ENCODE measurements at regions not wholly inside any gene's neighbourhood (a gene's known extent, or its start where the extent isn't known, plus 50 kb on each side); places are given as distances from the start of the nearest gene placed in this dataset.

GRCh38 chr13:39909634-39910033 lies 254.2 kb downstream of the COG6 start:
- H3K27ac Mint-ChIP-seq, result no peak overlapping the region
- DNase-seq, result no peak
- CTCF ChIA-PET, result no interaction called here
- peaks cover 10% of the 10 kb centered on the region for H3K27me3 Mint-ChIP-seq (ENCODE audit: low read depth)
- H3K36me3 Mint-ChIP-seq (ENCODE audit: low read depth), result no peaks in the 10 kb centered on the region
- peaks cover 9% of the 10 kb centered on the region for H3K4me1 Mint-ChIP-seq (ENCODE audit: low read depth)
- no peaks in the 10 kb centered on the region for H3K9me3 Mint-ChIP-seq
- no peak overlapping the region for H3K4me3 Mint-ChIP-seq
- intact Hi-C loops (cut with micrococcal nuclease), result no loop called here

GRCh38 chr13:39910041-39910440 lies 254.6 kb downstream of the COG6 start:
- intact Hi-C loops (cut with micrococcal nuclease), result no loop called here
- Mint-ChIP-seq H3K4me1 (ENCODE audit: low read depth) (peaks cover 9% of the 10 kb centered on the region), H3K27me3 (ENCODE audit: low read depth) (peaks cover 10% of the 10 kb centered on the region), H3K9me3 (no peaks in the 10 kb centered on the region), H3K4me3 (no peak overlapping the region), H3K36me3 (ENCODE audit: low read depth) (no peaks in the 10 kb centered on the region), H3K27ac (no peak overlapping the region)
- CTCF ChIA-PET, result no interaction called here
- no peak for DNase-seq

GRCh38 chr13:39910833-39911232 lies 255.4 kb downstream of the COG6 start:
- Mint-ChIP-seq H3K4me3 (no peak overlapping the region), H3K27me3 (ENCODE audit: low read depth) (peaks cover 10% of the 10 kb centered on the region), H3K9me3 (no peaks in the 10 kb centered on the region), H3K27ac (no peak overlapping the region), H3K36me3 (ENCODE audit: low read depth) (no peaks in the 10 kb centered on the region), H3K4me1 (ENCODE audit: low read depth) (peaks cover 9% of the 10 kb centered on the region)
- intact Hi-C loops (cut with micrococcal nuclease), result no loop called here
- no peak for DNase-seq
- CTCF ChIA-PET, result interaction anchor here (0.5 kb wide), 1 partner anchor 527 kb away, joined by 3 read pairs; no protein-coding TSS in a partner anchor

GRCh38 chr13:39913339-39913738 lies 257.9 kb downstream of the COG6 start:
- H3K36me3 Mint-ChIP-seq (ENCODE audit: low read depth), result no peaks in the 10 kb centered on the region
- H3K27me3 Mint-ChIP-seq (ENCODE audit: low read depth), result peaks cover 10% of the 10 kb centered on the region
- no peak for DNase-seq
- no peak overlapping the region for H3K4me3 Mint-ChIP-seq
- no peak overlapping the region for H3K27ac Mint-ChIP-seq
- H3K9me3 Mint-ChIP-seq, result no peaks in the 10 kb centered on the region
- CTCF ChIA-PET, result interaction anchor here (0.6 kb wide), 1 partner anchor 11 kb away, joined by 4 read pairs; no protein-coding TSS in a partner anchor
- intact Hi-C loops (cut with micrococcal nuclease), result no loop called here
- H3K4me1 Mint-ChIP-seq (ENCODE audit: low read depth), result peaks cover 9% of the 10 kb centered on the region

- Mint-ChIP-seq H3K9me3 (no peaks in the 10 kb centered on the region), H3K27ac (no peak overlapping the region), H3K4me1 (ENCODE audit: low read depth) (peaks cover 9% of the 10 kb centered on the region), H3K27me3 (ENCODE audit: low read depth) (peaks cover 9% of the 10 kb centered on the region), H3K4me3 (no peak overlapping the region), H3K36me3 (ENCODE audit: low read depth) (no peaks in the 10 kb centered on the region)
- intact Hi-C loops (cut with micrococcal nuclease), result no loop called here
- CTCF ChIA-PET, result interaction anchor here (0.6 kb wide), 1 partner anchor 187 kb away, joined by 3 read pairs; no protein-coding TSS in a partner anchor
- no peak for DNase-seq
These were observed 258.5 kb downstream of the COG6 start for GRCh38 chr13:39913928-39914327.

- CTCF ChIA-PET, result no interaction called here
- no peak overlapping the region for H3K4me3 Mint-ChIP-seq
- no peak overlapping the region for H3K27ac Mint-ChIP-seq
- no peaks in the 10 kb centered on the region for H3K36me3 Mint-ChIP-seq (ENCODE audit: low read depth)
- no peak for DNase-seq
- no peaks in the 10 kb centered on the region for H3K9me3 Mint-ChIP-seq
- intact Hi-C loops (cut with micrococcal nuclease), result no loop called here
- H3K4me1 Mint-ChIP-seq (ENCODE audit: low read depth), result peaks cover 6% of the 10 kb centered on the region
- peaks cover 6% of the 10 kb centered on the region for H3K27me3 Mint-ChIP-seq (ENCODE audit: low read depth)
These were observed 260.0 kb downstream of the COG6 start for GRCh38 chr13:39915418-39915817.

- H3K27me3 Mint-ChIP-seq (ENCODE audit: low read depth), result peaks cover 6% of the 10 kb centered on the region
- intact Hi-C loops (cut with micrococcal nuclease), result no loop called here
- no peaks in the 10 kb centered on the region for H3K9me3 Mint-ChIP-seq
- no peaks in the 10 kb centered on the region for H3K36me3 Mint-ChIP-seq (ENCODE audit: low read depth)
- DNase-seq, result no peak
- CTCF ChIA-PET, result interaction anchor here (0.9 kb wide), 1 partner anchor 139 kb away, joined by 3 read pairs; no protein-coding TSS in a partner anchor
- no peak overlapping the region for H3K4me3 Mint-ChIP-seq
- no peak overlapping the region for H3K27ac Mint-ChIP-seq
- no peaks in the 10 kb centered on the region for H3K4me1 Mint-ChIP-seq (ENCODE audit: low read depth)
These were observed 260.9 kb downstream of the COG6 start for GRCh38 chr13:39916330-39916729.

GRCh38 chr13:39918620-39919236 lies 263.3 kb downstream of the COG6 start:
- CTCF ChIA-PET, result no interaction called here
- peak; percentile 12 for DNase-seq
- Mint-ChIP-seq H3K36me3 (ENCODE audit: low read depth) (peaks cover 3% of the 10 kb centered on the region), H3K9me3 (peaks cover 4% of the 10 kb centered on the region), H3K4me3 (no peak overlapping the region), H3K4me1 (ENCODE audit: low read depth) (no peaks in the 10 kb centered on the region), H3K27me3 (ENCODE audit: low read depth) (peaks cover 3% of the 10 kb centered on the region), H3K27ac (no peak overlapping the region)
- intact Hi-C loops (cut with micrococcal nuclease), result no loop called here

GRCh38 chr13:39920613-39921012 lies 265.2 kb downstream of the COG6 start:
- intact Hi-C loops (cut with micrococcal nuclease), result no loop called here
- H3K27ac Mint-ChIP-seq, result no peak overlapping the region
- no peaks in the 10 kb centered on the region for H3K27me3 Mint-ChIP-seq (ENCODE audit: low read depth)
- peaks cover 12% of the 10 kb centered on the region for H3K9me3 Mint-ChIP-seq
- DNase-seq, result no peak
- CTCF ChIA-PET, result interaction anchor here (1.8 kb wide), 1 partner anchor 22 kb away, joined by 11 read pairs; no protein-coding TSS in a partner anchor
- no peaks in the 10 kb centered on the region for H3K4me1 Mint-ChIP-seq (ENCODE audit: low read depth)
- H3K4me3 Mint-ChIP-seq, result no peak overlapping the region
- H3K36me3 Mint-ChIP-seq (ENCODE audit: low read depth), result peaks cover 7% of the 10 kb centered on the region

GRCh38 chr13:39926345-39926744 lies 270.9 kb downstream of the COG6 start:
- Mint-ChIP-seq H3K4me1 (ENCODE audit: low read depth) (peaks cover 15% of the 10 kb centered on the region), H3K4me3 (no peak overlapping the region), H3K36me3 (ENCODE audit: low read depth) (peaks cover 9% of the 10 kb centered on the region), H3K27ac (no peak overlapping the region), H3K27me3 (ENCODE audit: low read depth) (no peaks in the 10 kb centered on the region), H3K9me3 (peaks cover 13% of the 10 kb centered on the region)
- no peak for DNase-seq
- intact Hi-C loops (cut with micrococcal nuclease), result no loop called here
- CTCF ChIA-PET, result no interaction called here

- CTCF ChIA-PET, result no interaction called here
- Mint-ChIP-seq H3K9me3 (peaks cover 9% of the 10 kb centered on the region), H3K27ac (no peak overlapping the region), H3K4me3 (no peak overlapping the region), H3K27me3 (ENCODE audit: low read depth) (no peaks in the 10 kb centered on the region), H3K4me1 (ENCODE audit: low read depth) (peaks cover 15% of the 10 kb centered on the region), H3K36me3 (ENCODE audit: low read depth) (peaks cover 5% of the 10 kb centered on the region)
- DNase-seq, result no peak
- intact Hi-C loops (cut with micrococcal nuclease), result no loop called here
These were observed 272.8 kb downstream of the COG6 start for GRCh38 chr13:39928261-39928660.

GRCh38 chr13:39929583-39929982 lies 274.1 kb downstream of the COG6 start:
- no peak for DNase-seq
- CTCF ChIA-PET, result interaction anchor here (0.6 kb wide), 1 partner anchor 14 kb away, joined by 4 read pairs; no protein-coding TSS in a partner anchor
- peaks cover 5% of the 10 kb centered on the region for H3K36me3 Mint-ChIP-seq (ENCODE audit: low read depth)
- peaks cover 9% of the 10 kb centered on the region for H3K9me3 Mint-ChIP-seq
- peaks cover 15% of the 10 kb centered on the region for H3K4me1 Mint-ChIP-seq (ENCODE audit: low read depth)
- no peak overlapping the region for H3K27ac Mint-ChIP-seq
- intact Hi-C loops (cut with micrococcal nuclease), result no loop called here
- no peak overlapping the region for H3K4me3 Mint-ChIP-seq
- no peaks in the 10 kb centered on the region for H3K27me3 Mint-ChIP-seq (ENCODE audit: low read depth)

- DNase-seq, result no peak
- Mint-ChIP-seq H3K4me1 (ENCODE audit: low read depth) (peaks cover 15% of the 10 kb centered on the region), H3K27me3 (ENCODE audit: low read depth) (no peaks in the 10 kb centered on the region), H3K9me3 (peaks cover 6% of the 10 kb centered on the region), H3K4me3 (no peak overlapping the region), H3K36me3 (ENCODE audit: low read depth) (peaks cover 4% of the 10 kb centered on the region), H3K27ac (no peak overlapping the region)
- intact Hi-C loops (cut with micrococcal nuclease), result no loop called here
- CTCF ChIA-PET, result interaction anchor here (0.6 kb wide), 1 partner anchor 14 kb away, joined by 4 read pairs; no protein-coding TSS in a partner anchor
These were observed 274.6 kb downstream of the COG6 start for GRCh38 chr13:39930060-39930459.
